ENCODE measurements at regions not wholly inside any gene's neighbourhood (a gene's known extent, or its start where the extent isn't known, plus 50 kb on each side); places are given as distances from the start of the nearest gene placed in this dataset.

- DNase-seq (ENCODE audit: low spot score) = no peak
These were observed 845.8 kb downstream of the PDHA2 start for GRCh38 chr4:96685691-96686090.

- DNase-seq (ENCODE audit: low spot score) = no peak
These were observed 851.6 kb downstream of the PDHA2 start for GRCh38 chr4:96691521-96691920.

GRCh38 chr4:96698831-96699230 lies 858.9 kb downstream of the PDHA2 start:
- no peak for DNase-seq (ENCODE audit: low spot score)

GRCh38 chr4:96703265-96703664 lies 863.4 kb downstream of the PDHA2 start:
- no peak for DNase-seq (ENCODE audit: low spot score)

GRCh38 chr4:96708766-96709165 lies 868.9 kb downstream of the PDHA2 start:
- no peak for DNase-seq (ENCODE audit: low spot score)

GRCh38 chr4:96713271-96713850 lies 873.5 kb downstream of the PDHA2 start:
- peak; percentile 52 for DNase-seq (ENCODE audit: low spot score)

GRCh38 chr4:96729641-96730040 lies 889.7 kb downstream of the PDHA2 start:
- DNase-seq (ENCODE audit: low spot score) = no peak

GRCh38 chr4:96730432-96730831 lies 890.5 kb downstream of the PDHA2 start:
- no peak for DNase-seq (ENCODE audit: low spot score)

- DNase-seq (ENCODE audit: low spot score) = no peak
These were observed 896.5 kb downstream of the PDHA2 start for GRCh38 chr4:96736352-96736889.

GRCh38 chr4:96739101-96739500 lies 899.2 kb downstream of the PDHA2 start:
- DNase-seq (ENCODE audit: low spot score) = no peak

GRCh38 chr4:96742332-96743014 lies 902.6 kb downstream of the PDHA2 start:
- no peak for DNase-seq (ENCODE audit: low spot score)

GRCh38 chr4:96744676-96745075 lies 904.8 kb downstream of the PDHA2 start:
- no peak for DNase-seq (ENCODE audit: low spot score)

- no peak for DNase-seq (ENCODE audit: low spot score)
These were observed 913.3 kb downstream of the PDHA2 start for GRCh38 chr4:96753216-96753615.

- no peak for DNase-seq (ENCODE audit: low spot score)
These were observed 915.9 kb downstream of the PDHA2 start for GRCh38 chr4:96755569-96756484.

GRCh38 chr4:96756584-96756983 lies 916.7 kb downstream of the PDHA2 start:
- DNase-seq (ENCODE audit: low spot score) = no peak

- DNase-seq (ENCODE audit: low spot score) = no peak
These were observed 923.7 kb downstream of the PDHA2 start for GRCh38 chr4:96763546-96763945.

- DNase-seq (ENCODE audit: low spot score) = no peak
These were observed 926.5 kb downstream of the PDHA2 start for GRCh38 chr4:96766359-96766758.

GRCh38 chr4:96767815-96768480 lies 928.1 kb downstream of the PDHA2 start:
- DNase-seq (ENCODE audit: low spot score) = no peak

GRCh38 chr4:96775501-96775900 lies 935.6 kb downstream of the PDHA2 start:
- no peak for DNase-seq (ENCODE audit: low spot score)

- no peak for DNase-seq (ENCODE audit: low spot score)
These were observed 937.1 kb downstream of the PDHA2 start for GRCh38 chr4:96776920-96777527.

- DNase-seq (ENCODE audit: low spot score) = no peak
These were observed 944.4 kb downstream of the PDHA2 start for GRCh38 chr4:96784336-96784735.

- no peak for DNase-seq (ENCODE audit: low spot score)
These were observed 946.4 kb downstream of the PDHA2 start for GRCh38 chr4:96786306-96786705.
